ENCODE measurements at regions not wholly inside any gene's neighbourhood (a gene's known extent, or its start where the extent isn't known, plus 50 kb on each side); places are given as distances from the start of the nearest gene placed in this dataset.

- TF ChIP-seq TCF12 (IDR thresholded peaks at IDR 0.05; ENCODE audit: low read depth): no peak
- TF ChIP-seq FOXM1 (IDR thresholded peaks at IDR 0.05; ENCODE audit: borderline replicate concordance, low read depth): no peak
- TF ChIP-seq USF1 (IDR thresholded peaks at IDR 0.05): no peak
- no peak for TF ChIP-seq REST (IDR thresholded peaks at IDR 0.05; ENCODE audit: low read depth)
- no peak for TF ChIP-seq YY1 (IDR thresholded peaks at IDR 0.05; ENCODE audit: low read depth)
- TF ChIP-seq ZBTB7A (IDR thresholded peaks at IDR 0.05; ENCODE audit: low read depth): no peak
- no peak for TF ChIP-seq CEBPB (IDR thresholded peaks at IDR 0.05)
- TF ChIP-seq MAX (IDR thresholded peaks at IDR 0.05): no peak
Measured at GRCh38 chr21:35208104-35208503, 159.0 kb upstream of the RUNX1 start.

GRCh38 chr21:35207322-35207721 is 158.2 kb upstream of the RUNX1 start:
- TF ChIP-seq TAF1 (IDR thresholded peaks at IDR 0.05; ENCODE audit: low read depth) (no peak), FOXM1 (IDR thresholded peaks at IDR 0.05; ENCODE audit: borderline replicate concordance, low read depth) (no peak), RAD21 (IDR thresholded peaks at IDR 0.05; ENCODE audit: low read depth) (no peak), TEAD4 (IDR thresholded peaks at IDR 0.05) (no peak), TCF12 (IDR thresholded peaks at IDR 0.05; ENCODE audit: low read depth) (no peak), REST (IDR thresholded peaks at IDR 0.05; ENCODE audit: low read depth) (no peak), MAX (IDR thresholded peaks at IDR 0.05) (no peak), USF1 (IDR thresholded peaks at IDR 0.05) (no peak), NFIC (IDR thresholded peaks at IDR 0.05) (no peak), CREB1 (IDR thresholded peaks at IDR 0.05; ENCODE audit: low read depth) (no peak), EGR1 (IDR thresholded peaks at IDR 0.05) (no peak), EP300 (IDR thresholded peaks at IDR 0.05; ENCODE audit: borderline replicate concordance) (no peak), CEBPB (IDR thresholded peaks at IDR 0.05) (no peak), YY1 (IDR thresholded peaks at IDR 0.05; ENCODE audit: low read depth) (no peak)

GRCh38 chr21:35206141-35207125 is 157.3 kb upstream of the RUNX1 start:
- TF ChIP-seq TEAD4 (IDR thresholded peaks at IDR 0.05) (no peak), EGR1 (IDR thresholded peaks at IDR 0.05) (no peak), CREB1 (IDR thresholded peaks at IDR 0.05; ENCODE audit: low read depth) (no peak), YY1 (IDR thresholded peaks at IDR 0.05; ENCODE audit: low read depth) (no peak), ZBTB7A (IDR thresholded peaks at IDR 0.05; ENCODE audit: low read depth) (no peak), RAD21 (IDR thresholded peaks at IDR 0.05; ENCODE audit: low read depth) (no peak), REST (IDR thresholded peaks at IDR 0.05; ENCODE audit: low read depth) (no peak), FOXM1 (IDR thresholded peaks at IDR 0.05; ENCODE audit: borderline replicate concordance, low read depth) (no peak), CEBPB (IDR thresholded peaks at IDR 0.05) (no peak), NFIC (IDR thresholded peaks at IDR 0.05) (no peak), TCF12 (IDR thresholded peaks at IDR 0.05; ENCODE audit: low read depth) (no peak), MAX (IDR thresholded peaks at IDR 0.05) (no peak), EP300 (IDR thresholded peaks at IDR 0.05; ENCODE audit: borderline replicate concordance) (no peak), TAF1 (IDR thresholded peaks at IDR 0.05; ENCODE audit: low read depth) (no peak), USF1 (IDR thresholded peaks at IDR 0.05) (no peak)

All from Ishikawa (cell line).